Coronary artery (tissue), 2 donors: ENCODE measurements at regions not wholly inside any gene's neighbourhood (a gene's known extent, or its start where the extent isn't known, plus 50 kb on each side); places are given as distances from the start of the nearest gene placed in this dataset.
A peak's percentile ranks its signal among the peaks of the same experiment; 100 is the strongest.
"Not testable (repeated sequence)": the region's sequence is repeated elsewhere in the genome, so short reads cannot be mapped to it uniquely, and the experiment has no call there.

Source experiments
- DNase-seq: peaks from one replicate; pipeline ENCODE4 v3.0.0-alpha.2; 2017; ENCODE audit warnings: low spot score
- H3K27ac ChIP-seq, 2 donors: fragments of 200-600 bp; sonication (generic); one replicate each; pipeline ENCODE4 v1.5.1; 2016 to 2019
- H3K4me3 ChIP-seq: fragments of 200-600 bp; sonication (generic); 2 replicates; pipeline ENCODE4 v1.5.1; 2016; ENCODE audit warnings: mild to moderate bottlenecking, moderate library complexity

- H3K4me3 ChIP-seq, H3K27ac ChIP-seq: not testable (repeated sequence)
- DNase-seq = peak; percentile 70
Measured at GRCh38 chr1:120357046-120357445, 57.8 kb upstream of the NBPF8 start.

- H3K4me3 ChIP-seq, H3K27ac ChIP-seq, DNase-seq: not testable (repeated sequence)
Measured at GRCh38 chr1:120356170-120356569, 58.7 kb upstream of the NBPF8 start.

GRCh38 chr1:120354618-120355184 is 60.1 kb upstream of the NBPF8 start:
- peak overlapping the region; percentile 69 to 81 for H3K27ac ChIP-seq
- H3K4me3 ChIP-seq = peak overlapping the region; percentile 62
- DNase-seq = peak; percentile 76

GRCh38 chr1:120342231-120343073 is 72.4 kb upstream of the NBPF8 start:
- H3K4me3 ChIP-seq = peak overlapping the region; percentile 19
- H3K27ac ChIP-seq = peak overlapping the region in 1 of 2 donors; percentile 67
- DNase-seq = not testable (repeated sequence)

- Histone ChIP-seq H3K27ac (peak overlapping the region; percentile 67 to 79), H3K4me3 (peak overlapping the region; percentile 71)
- peak; percentile 72 for DNase-seq
Measured at GRCh38 chr1:120341756-120342155, 73.1 kb upstream of the NBPF8 start.

GRCh38 chr1:120340838-120341751 is 73.7 kb upstream of the NBPF8 start:
- not testable (repeated sequence) for DNase-seq
- Histone ChIP-seq H3K27ac (peak overlapping the region; percentile 67 to 80), H3K4me3 (peak overlapping the region; percentile 71)

GRCh38 chr1:120315738-120316137 is 99.1 kb upstream of the NBPF8 start:
- DNase-seq, H3K27ac ChIP-seq, H3K4me3 ChIP-seq: not testable (repeated sequence)

- DNase-seq, H3K27ac ChIP-seq, H3K4me3 ChIP-seq: not testable (repeated sequence)
Measured at GRCh38 chr1:120311930-120312329, 102.9 kb upstream of the NBPF8 start.

GRCh38 chr1:120308940-120309578 is 105.8 kb upstream of the NBPF8 start:
- DNase-seq, H3K4me3 ChIP-seq, H3K27ac ChIP-seq: not testable (repeated sequence)

GRCh38 chr1:120305046-120305445 is 109.8 kb upstream of the NBPF8 start:
- not testable (repeated sequence) for H3K27ac ChIP-seq, H3K4me3 ChIP-seq, DNase-seq

- H3K27ac ChIP-seq, DNase-seq, H3K4me3 ChIP-seq: not testable (repeated sequence)
Measured at GRCh38 chr1:120304341-120304740, 110.5 kb upstream of the NBPF8 start.

GRCh38 chr1:120299433-120300057 is 115.3 kb upstream of the NBPF8 start:
- H3K27ac ChIP-seq, H3K4me3 ChIP-seq, DNase-seq: not testable (repeated sequence)

GRCh38 chr1:120298487-120298886 is 116.3 kb upstream of the NBPF8 start:
- not testable (repeated sequence) for DNase-seq, H3K4me3 ChIP-seq, H3K27ac ChIP-seq

GRCh38 chr1:120297345-120297953 is 117.4 kb upstream of the NBPF8 start:
- H3K4me3 ChIP-seq, H3K27ac ChIP-seq, DNase-seq: not testable (repeated sequence)

GRCh38 chr1:120290105-120290504 is 113.8 kb upstream of the SEC22B start:
- DNase-seq, H3K4me3 ChIP-seq, H3K27ac ChIP-seq: not testable (repeated sequence)

GRCh38 chr1:120289601-120290074 is 113.3 kb upstream of the SEC22B start:
- not testable (repeated sequence) for DNase-seq, H3K27ac ChIP-seq, H3K4me3 ChIP-seq

- H3K27ac ChIP-seq, DNase-seq, H3K4me3 ChIP-seq: not testable (repeated sequence)
Measured at GRCh38 chr1:120288814-120289600, 112.7 kb upstream of the SEC22B start.
